DMS153 treated with DMSO at 0.1 percent for 48 hours (cell line): ENCODE measurements at regions not wholly inside any gene's neighbourhood (a gene's known extent, or its start where the extent isn't known, plus 50 kb on each side); places are given as distances from the start of the nearest gene placed in this dataset.

ENCODE experiments used
- DNase-seq: peaks from one replicate; lab custom pipeline; 2025; ENCODE audit not compliant: unreplicated experiment; lab: John Stamatoyannopoulos, UW

- DNase-seq = no peak
Observed at GRCh38 chr2:67036444-67036843, 360.7 kb upstream of the ETAA1 start.

DNA sequence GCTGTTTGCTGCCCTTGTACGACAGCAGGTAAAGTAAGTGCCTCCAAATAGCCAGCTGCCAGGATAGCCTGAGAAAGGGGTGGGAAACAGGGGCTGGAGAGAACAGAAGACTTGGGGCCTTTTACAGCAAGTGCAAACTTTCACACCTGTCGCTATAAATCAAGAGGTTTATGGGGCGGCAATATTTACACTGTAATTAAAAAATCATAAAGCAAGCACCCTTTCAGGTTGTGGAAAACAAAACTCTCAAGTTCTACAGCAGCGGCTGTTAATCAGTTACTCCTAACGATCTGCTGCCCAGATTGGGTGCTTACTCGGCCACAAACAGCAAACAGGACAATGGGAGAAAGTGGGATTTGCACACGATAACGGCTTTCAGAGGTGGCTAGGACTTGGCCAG, 359.5 kb upstream of the ETAA1 start:
- DNase-seq = peak; percentile 72

GRCh38 chr2:67038195-67038594, 358.9 kb upstream of the ETAA1 start:
- no peak for DNase-seq

GRCh38 chr2:67039058-67039457, 358.1 kb upstream of the ETAA1 start:
- no peak for DNase-seq

- no peak for DNase-seq
Observed at GRCh38 chr2:67039517-67040103, 357.5 kb upstream of the ETAA1 start.

- DNase-seq = no peak
Observed at GRCh38 chr2:67041051-67041450, 356.1 kb upstream of the ETAA1 start.

DNA sequence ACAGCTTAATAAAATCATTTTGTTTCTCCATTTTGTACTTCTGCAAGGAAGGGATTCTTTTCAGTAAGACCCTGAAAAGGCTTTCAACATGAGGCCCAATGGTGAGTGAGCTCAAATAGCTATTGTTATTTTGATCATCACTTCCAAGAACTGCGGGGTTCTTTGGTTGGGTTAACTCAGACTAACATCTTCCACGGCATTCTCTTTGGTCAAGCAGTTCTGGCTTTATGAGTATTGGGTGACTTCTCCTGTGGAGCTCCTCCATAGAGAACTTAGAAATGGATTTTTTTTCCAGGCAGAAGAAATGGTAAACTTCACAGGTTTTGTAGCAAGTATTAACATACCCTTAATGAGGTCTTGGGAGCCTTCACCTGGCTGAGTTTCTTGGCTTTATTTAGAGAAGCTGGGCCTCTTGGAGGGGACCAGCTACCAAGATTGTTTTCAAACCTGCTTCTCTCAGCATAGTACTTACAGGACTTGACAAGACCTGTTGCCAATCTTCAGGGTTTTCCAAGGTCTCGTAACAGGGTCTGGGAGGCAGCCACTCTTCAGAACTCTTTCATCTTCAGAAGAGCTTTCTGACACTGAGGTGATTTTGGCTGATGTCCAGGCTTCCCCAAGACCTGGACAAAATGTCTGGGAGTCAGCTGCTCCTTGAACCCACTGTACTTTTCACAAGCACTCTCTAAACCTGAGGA, 353.2 kb upstream of the ETAA1 start:
- no peak for DNase-seq

- no peak for DNase-seq
Observed at GRCh38 chr2:67046591-67046990, 350.5 kb upstream of the ETAA1 start.

GRCh38 chr2:67048314-67048713, 348.8 kb upstream of the ETAA1 start:
- DNase-seq = no peak

GRCh38 chr2:67050622-67051021, 346.5 kb upstream of the ETAA1 start:
- DNase-seq = no peak

GRCh38 chr2:67054728-67055127, 342.4 kb upstream of the ETAA1 start:
- DNase-seq = no peak

DNA sequence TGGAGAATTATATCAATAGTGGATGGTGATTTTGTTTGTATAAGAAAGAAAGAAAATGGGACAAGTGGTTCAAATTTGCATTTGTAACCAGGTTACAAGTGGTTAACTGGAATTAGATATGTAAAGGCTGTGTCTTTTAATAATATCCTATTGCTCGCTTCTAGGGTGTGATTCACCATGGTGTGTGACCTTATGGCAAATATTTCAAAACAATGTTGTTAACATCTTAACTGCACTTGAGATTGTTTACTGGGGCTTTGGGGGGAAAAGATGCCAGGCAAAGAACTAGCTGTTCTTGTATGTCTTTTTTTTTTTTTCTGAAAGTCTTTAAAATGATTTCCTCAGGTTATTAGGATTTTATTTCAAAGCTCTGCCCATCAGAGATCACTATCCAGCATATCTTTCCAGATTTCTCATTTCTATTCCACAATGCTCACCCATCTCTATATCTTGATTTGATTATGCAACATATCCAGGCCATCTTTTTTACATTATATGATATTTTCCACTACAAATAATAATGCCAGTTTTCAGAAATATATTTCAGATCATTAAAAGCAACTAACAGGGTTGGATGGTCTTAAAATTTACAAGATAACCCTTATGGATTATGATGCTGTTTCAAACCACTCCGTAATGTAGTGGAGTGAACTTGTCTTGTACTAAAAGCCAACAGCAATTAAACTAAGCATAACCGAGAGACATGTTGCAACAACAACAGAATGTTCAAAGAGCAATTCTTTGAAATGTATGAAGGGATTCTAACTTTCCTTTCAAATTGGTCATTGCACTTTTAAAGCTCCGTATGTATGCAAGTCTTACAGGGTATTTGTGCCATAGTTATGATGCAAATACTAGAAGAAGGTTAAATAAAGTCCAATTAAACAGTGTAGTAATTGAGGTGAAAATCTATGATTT, 341.5 kb upstream of the ETAA1 start:
- no peak for DNase-seq

GRCh38 chr2:67057123-67057522, 340.0 kb upstream of the ETAA1 start:
- DNase-seq = no peak

DNA sequence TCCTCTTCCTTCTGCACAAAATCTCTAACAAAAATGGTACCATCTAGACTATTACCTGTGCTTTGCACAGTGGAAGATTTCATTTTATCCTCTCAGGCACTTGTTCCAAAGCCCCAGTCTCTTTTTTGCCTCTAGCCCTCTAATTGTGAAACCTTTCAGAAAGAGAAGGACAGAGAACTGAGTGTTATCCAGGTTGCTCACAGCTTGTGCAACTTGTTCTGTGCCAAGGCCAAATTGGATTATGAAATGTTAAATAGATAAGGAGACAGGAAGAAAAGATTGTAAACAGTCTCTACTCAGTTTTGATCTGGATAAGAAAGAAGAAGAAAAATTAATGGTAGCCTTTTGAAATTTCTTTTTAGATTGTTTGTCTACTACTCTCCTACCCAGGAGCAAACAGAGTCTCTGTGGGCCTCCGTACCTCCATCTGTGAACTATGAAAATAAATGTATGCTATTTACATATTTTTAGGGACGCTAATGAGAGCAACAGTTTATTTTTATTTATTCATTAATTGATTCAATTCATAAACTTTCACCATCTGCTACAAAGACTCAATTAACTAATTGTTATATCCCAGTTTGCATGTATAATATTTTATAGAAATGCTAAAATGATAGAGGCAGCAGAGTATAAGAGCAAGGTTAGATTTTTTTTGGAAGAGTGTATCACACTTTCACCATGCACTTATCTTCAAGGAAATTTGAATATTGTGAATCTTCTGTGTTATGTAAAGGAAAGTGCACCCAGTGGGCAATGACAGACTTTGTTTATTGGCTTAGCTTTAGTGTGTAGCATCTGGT, 339.0 kb upstream of the ETAA1 start:
- DNase-seq = no peak

DNA sequence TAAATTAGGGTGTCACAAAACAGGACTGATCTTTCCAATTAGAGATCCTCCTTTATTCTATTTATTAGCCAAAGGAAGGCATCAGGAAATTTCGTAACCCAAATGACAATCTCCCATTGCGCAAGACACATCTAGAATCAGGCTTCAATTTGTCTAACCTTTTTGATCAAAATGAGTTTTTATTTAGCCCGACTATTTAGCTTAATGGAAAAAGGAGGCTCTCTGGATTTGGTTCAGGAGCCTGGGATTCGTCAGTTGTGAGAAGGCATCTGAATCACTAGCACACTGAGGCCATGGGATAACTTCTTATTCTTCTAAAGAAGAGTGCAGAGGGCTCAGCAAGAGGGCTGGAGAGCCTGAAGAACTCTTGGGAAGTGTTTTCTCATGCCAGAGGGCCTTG, 332.1 kb upstream of the ETAA1 start:
- DNase-seq = no peak

DNA sequence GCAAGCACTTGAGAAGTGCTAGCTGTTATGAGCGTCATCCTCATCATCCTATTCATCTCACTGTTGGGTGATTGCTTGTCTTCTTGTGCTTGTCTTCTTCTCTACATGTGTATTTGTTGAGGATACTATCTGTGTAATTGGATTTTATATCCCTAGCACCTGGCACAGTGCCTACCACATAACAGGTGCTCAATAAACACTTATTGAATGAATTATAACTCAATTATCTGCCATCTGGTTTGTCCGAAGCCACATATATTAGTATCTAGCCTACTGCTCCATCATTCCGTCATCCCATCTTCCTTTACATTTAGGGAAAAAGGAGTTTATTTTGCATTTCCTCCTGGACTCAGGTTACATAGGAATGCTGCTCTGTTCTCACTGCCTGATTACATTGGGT, 330.4 kb upstream of the ETAA1 start:
- DNase-seq = no peak

DNA sequence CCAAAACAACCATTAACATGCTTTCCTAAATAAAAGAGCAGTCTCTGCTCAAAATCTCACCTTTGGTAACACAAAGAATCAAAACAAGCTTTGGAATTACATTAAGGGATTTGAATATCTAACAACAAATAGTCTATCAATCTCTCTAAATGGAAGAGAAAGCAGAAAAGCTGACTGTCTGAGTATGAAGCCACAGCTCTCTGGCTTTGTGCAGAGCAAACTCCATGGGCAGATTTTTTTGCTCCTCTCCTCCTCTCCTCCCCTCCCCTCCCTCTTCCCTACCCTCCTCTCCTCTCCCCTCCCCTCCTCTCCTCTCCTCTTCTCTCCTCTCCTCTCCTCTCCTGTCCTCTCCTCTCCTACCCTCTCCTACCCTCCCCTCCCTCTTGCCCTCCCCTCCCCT, 329.5 kb upstream of the ETAA1 start:
- DNase-seq = no peak

DNA sequence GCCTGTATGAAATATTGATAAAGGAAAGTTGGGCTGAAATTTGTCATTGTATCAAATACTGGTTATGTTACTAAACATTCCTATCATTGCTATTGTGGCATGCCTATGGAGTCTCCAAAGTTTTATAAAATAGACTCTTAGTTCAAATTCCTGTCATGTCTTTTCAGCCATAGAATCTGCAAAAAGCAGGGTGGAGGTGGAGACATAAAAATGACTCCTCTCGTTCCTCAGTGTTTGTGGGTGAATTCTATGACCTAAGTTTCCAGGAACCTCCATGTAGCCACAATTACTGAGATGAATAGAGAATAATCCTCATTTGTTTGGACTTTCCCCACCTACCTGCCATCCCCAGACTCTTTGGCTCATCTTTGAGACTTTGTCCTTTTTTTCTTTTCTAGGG, 326.3 kb upstream of the ETAA1 start:
- no peak for DNase-seq

- DNase-seq = no peak
Observed at GRCh38 chr2:67075056-67075455, 322.1 kb upstream of the ETAA1 start.

- no peak for DNase-seq
Observed at GRCh38 chr2:67075530-67076238, 321.4 kb upstream of the ETAA1 start.

DNA sequence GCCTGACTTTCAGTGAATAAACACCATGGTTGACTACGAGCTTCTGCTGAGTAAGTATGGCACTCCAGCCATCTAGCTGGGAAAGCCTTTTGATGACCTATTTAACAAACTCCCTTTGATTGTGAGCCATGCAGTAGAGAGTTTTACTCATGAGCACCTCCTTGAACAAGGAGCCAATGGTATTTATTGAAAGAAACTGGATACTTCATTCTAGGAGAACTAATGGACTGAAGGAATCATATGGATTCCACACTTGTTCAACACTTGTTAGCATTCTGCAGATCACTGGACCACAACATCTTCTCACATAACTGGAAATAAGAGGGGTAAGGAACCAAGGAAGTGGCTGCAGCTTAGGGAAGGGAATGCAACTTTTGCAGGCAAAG, 320.9 kb upstream of the ETAA1 start:
- DNase-seq = no peak
